Natural killer cell (primary cell): ENCODE measurements at regions not wholly inside any gene's neighbourhood (a gene's known extent, or its start where the extent isn't known, plus 50 kb on each side); places are given as distances from the start of the nearest gene placed in this dataset.

Experiments used
- ATAC-seq, 3 donors: fragments of 150-1000 bp in 2 of 3; fragments of 200-7000 bp in 1 of 3; cut with Tn5 transposase; 1 replicate in 1 of 3; 2 replicates in 2 of 3; pipeline ENCODE4 v1.10.0; 2021; ENCODE audit warnings: mild to moderate bottlenecking in 2 of 3, moderate library complexity in 2 of 3
- DNase-seq, 2 donors: peaks; one replicate each; pipeline versions ENCODE4 v3.0.0 to v3.0.0-alpha.2; 2013 to 2021; ENCODE audit warnings: mixed read lengths in 1 of 2
- H3K27ac ChIP-seq: one replicate; pipeline ENCODE4 v1.5.1; 2013; ENCODE audit warnings: mild to moderate bottlenecking, low read length
- H3K27me3 ChIP-seq: one replicate; pipeline ENCODE4 v1.6.1; 2013; ENCODE audit warnings: low read length; ENCODE audit not compliant: control insufficient read depth, insufficient read depth
- H3K36me3 ChIP-seq: one replicate; pipeline ENCODE4 v1.6.1; 2013; ENCODE audit warnings: low read length; ENCODE audit not compliant: control insufficient read depth, insufficient read depth
- H3K4me1 ChIP-seq: one replicate; pipeline ENCODE4 v1.6.1; 2013; ENCODE audit warnings: low read length; ENCODE audit not compliant: control insufficient read depth, insufficient read depth
- H3K4me3 ChIP-seq: one replicate; pipeline ENCODE4 v1.5.1; 2013; ENCODE audit warnings: low read length
- H3K9me3 ChIP-seq: one replicate; pipeline ENCODE4 v1.6.1; 2013; ENCODE audit warnings: low read length; ENCODE audit not compliant: control insufficient read depth, insufficient read depth
- H3K27ac Mint-ChIP-seq, 2 donors: one replicate each; pipeline ENCODE4 v1.8.0; 2022; ENCODE audit warnings: mild to moderate bottlenecking in 2 of 2, mixed read lengths in 2 of 2, moderate library complexity in 1 of 2
- H3K27me3 Mint-ChIP-seq, 2 donors: one replicate each; pipeline ENCODE4 v1.8.0; 2022; ENCODE audit warnings: low read depth in 2 of 2, mixed read lengths in 2 of 2
- H3K36me3 Mint-ChIP-seq: one replicate; pipeline ENCODE4 v1.8.0; 2022; ENCODE audit warnings: mixed read lengths
- H3K4me1 Mint-ChIP-seq, 2 donors: one replicate each; pipeline ENCODE4 v1.8.0; 2022; ENCODE audit warnings: mixed read lengths in 2 of 2
- H3K4me3 Mint-ChIP-seq: one replicate; pipeline ENCODE4 v1.8.0; 2022; ENCODE audit warnings: mild to moderate bottlenecking, moderate library complexity, mixed read lengths
- H3K9me3 Mint-ChIP-seq, 2 donors: one replicate each; pipeline ENCODE4 v1.8.0; 2022; ENCODE audit warnings: mixed read lengths in 2 of 2
- CTCF ChIP-seq: fragments of 200-600 bp; IDR thresholded peaks from one replicate; pipeline ENCODE4 v1.8.0; 2022; ENCODE audit warnings: antibody characterized with exemption
- WGBS: methylation state at CpG from one replicate; pipeline ENCODE4 v1.1.7; 2013; ENCODE audit warnings: missing lambda C conversion rate; ENCODE audit not compliant: insufficient coverage; 5-methylcytosine and 5-hydroxymethylcytosine counted together
- intact Hi-C: fragments of 100-400 bp; cut with micrococcal nuclease; formaldehyde crosslinking; loops from one replicate; pipeline ENCODE4 v1.14.2; 2022

DNA sequence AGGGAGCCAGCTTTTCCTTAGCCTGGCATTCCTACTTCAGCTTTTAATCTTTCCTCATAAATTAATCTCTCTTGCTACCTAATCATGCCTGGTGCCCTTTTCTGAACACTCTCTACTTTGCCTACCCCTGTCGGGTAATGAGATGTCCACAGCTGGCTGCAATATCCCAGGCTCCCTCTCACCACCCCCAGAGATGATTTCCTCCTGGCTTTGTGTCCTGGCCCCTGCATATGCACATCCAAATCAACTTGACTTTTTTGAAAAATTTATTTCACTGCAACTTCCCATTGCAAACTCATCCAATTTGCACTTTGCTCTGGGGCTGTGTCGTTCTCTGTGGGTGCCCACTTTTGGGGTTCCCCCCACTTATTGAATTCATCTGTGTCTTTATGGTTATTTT lies 218.1 kb upstream of the SKOR2 start:
- TF ChIP-seq CTCF, result no peak
- peaks cover 0 to 7% of the 10 kb centered on the region in 2 donors for H3K27me3 Mint-ChIP-seq
- WGBS, result 64% methylated on average over 2 of the region's 2 CpGs
- H3K4me1 Mint-ChIP-seq, result no peaks in the 10 kb centered on the region
- ATAC-seq (no peak), DNase-seq (no peak)
- H3K27me3 ChIP-seq, result no peaks in the 10 kb centered on the region
- H3K4me3 ChIP-seq, result no peak overlapping the region
- no peaks in the 10 kb centered on the region for H3K36me3 ChIP-seq
- no peak overlapping the region for H3K27ac ChIP-seq
- no peak overlapping the region for H3K27ac Mint-ChIP-seq
- H3K9me3 ChIP-seq, result no peaks in the 10 kb centered on the region
- H3K36me3 Mint-ChIP-seq, result no peaks in the 10 kb centered on the region
- peaks cover 0 to 2% of the 10 kb centered on the region in 2 donors for H3K9me3 Mint-ChIP-seq
- intact Hi-C loops, result no loop called here
- H3K4me3 Mint-ChIP-seq, result no peak overlapping the region
- H3K4me1 ChIP-seq, result no peaks in the 10 kb centered on the region

GRCh38 chr18:47461977-47462376 lies 210.5 kb upstream of the SKOR2 start:
- intact Hi-C loops, result no loop called here
- Mint-ChIP-seq H3K9me3 (no peaks in the 10 kb centered on the region), H3K4me3 (no peak overlapping the region), H3K36me3 (no peaks in the 10 kb centered on the region), H3K27me3 (peaks cover 4 to 6% of the 10 kb centered on the region in 2 donors), H3K27ac (no peak overlapping the region), H3K4me1 (no peaks in the 10 kb centered on the region)
- Histone ChIP-seq H3K9me3 (no peaks in the 10 kb centered on the region), H3K36me3 (no peaks in the 10 kb centered on the region), H3K4me1 (no peaks in the 10 kb centered on the region), H3K4me3 (no peak overlapping the region), H3K27me3 (no peaks in the 10 kb centered on the region), H3K27ac (no peak overlapping the region)
- ATAC-seq, result no peak
- 90% methylated on average over 2 of the region's 2 CpGs for WGBS
- DNase-seq, result no peak
- no peak for TF ChIP-seq CTCF

DNA sequence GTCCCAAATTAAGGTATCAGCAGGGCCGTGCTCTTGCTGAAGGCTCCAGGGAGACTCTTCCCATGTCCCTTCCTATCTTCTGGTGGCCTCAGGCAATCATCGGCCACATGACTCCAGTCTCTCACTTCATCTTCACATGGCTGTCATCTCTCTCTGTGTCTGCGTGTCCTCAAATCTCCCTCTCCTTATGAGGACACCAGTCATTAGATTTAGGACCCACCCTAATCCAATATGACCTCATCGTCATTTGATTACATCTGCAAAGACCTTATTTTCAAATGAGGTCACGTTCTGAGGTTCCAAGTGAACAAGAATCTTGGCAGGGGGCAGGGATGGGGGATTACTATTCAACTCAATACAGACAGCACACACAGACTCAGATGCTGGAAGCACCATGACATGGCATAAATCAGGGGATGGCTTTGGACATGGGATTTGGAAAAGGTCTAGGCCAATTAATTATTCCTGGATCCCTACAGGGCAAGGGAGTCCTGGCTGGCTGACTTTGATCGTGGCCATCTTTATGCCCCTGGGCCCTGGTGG lies 210.0 kb upstream of the SKOR2 start:
- H3K27ac ChIP-seq, result no peak overlapping the region
- no peaks in the 10 kb centered on the region for H3K4me1 Mint-ChIP-seq
- H3K9me3 ChIP-seq, result no peaks in the 10 kb centered on the region
- intact Hi-C loops, result no loop called here
- H3K27ac Mint-ChIP-seq, result no peak overlapping the region
- H3K27me3 Mint-ChIP-seq, result peaks cover 4 to 6% of the 10 kb centered on the region in 2 donors
- H3K36me3 ChIP-seq, result no peaks in the 10 kb centered on the region
- no peaks in the 10 kb centered on the region for H3K27me3 ChIP-seq
- H3K36me3 Mint-ChIP-seq, result no peaks in the 10 kb centered on the region
- TF ChIP-seq CTCF, result no peak
- no peak for ATAC-seq
- DNase-seq, result no peak
- 75% methylated on average over 6 of the region's 6 CpGs for whole genome bisulfite sequencing
- H3K4me3 ChIP-seq, result no peak overlapping the region
- no peaks in the 10 kb centered on the region for H3K9me3 Mint-ChIP-seq
- H3K4me1 ChIP-seq, result no peaks in the 10 kb centered on the region
- H3K4me3 Mint-ChIP-seq, result no peak overlapping the region

DNA sequence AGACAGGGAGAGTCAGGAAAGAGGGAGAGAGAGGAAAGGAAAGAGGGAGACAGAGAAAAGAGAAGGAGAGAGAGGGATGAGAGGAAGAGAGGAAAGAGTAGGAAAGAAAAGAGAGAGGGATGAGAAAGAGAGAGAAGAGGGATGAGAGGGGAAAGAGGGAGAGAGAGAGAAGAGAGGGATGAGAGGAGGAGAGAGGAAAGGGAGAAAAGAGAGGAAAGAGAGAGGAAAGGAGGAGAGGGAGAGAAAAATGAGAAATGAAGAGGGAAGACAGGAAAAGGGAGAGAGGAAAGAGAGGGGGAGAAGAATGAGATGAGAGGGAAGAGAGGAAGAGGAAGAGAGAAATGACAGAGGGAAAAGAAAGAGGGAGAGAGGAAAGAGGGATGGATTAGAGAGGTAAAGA lies 207.0 kb upstream of the SKOR2 start:
- Mint-ChIP-seq H3K36me3 (no peaks in the 10 kb centered on the region), H3K9me3 (no peaks in the 10 kb centered on the region), H3K4me1 (no peaks in the 10 kb centered on the region), H3K27me3 (peaks cover 4 to 6% of the 10 kb centered on the region in 2 donors), H3K27ac (no peak overlapping the region), H3K4me3 (no peak overlapping the region)
- TF ChIP-seq CTCF, result no peak
- no peaks in the 10 kb centered on the region for H3K36me3 ChIP-seq
- no peaks in the 10 kb centered on the region for H3K4me1 ChIP-seq
- no peak overlapping the region for H3K27ac ChIP-seq
- DNase-seq (no peak), ATAC-seq (no peak)
- H3K4me3 ChIP-seq, result no peak overlapping the region
- H3K9me3 ChIP-seq, result no peaks in the 10 kb centered on the region
- intact Hi-C loops, result no loop called here
- H3K27me3 ChIP-seq, result no peaks in the 10 kb centered on the region
